HG03103 (cell line): ENCODE measurements at regions not wholly inside any gene's neighbourhood (a gene's known extent, or its start where the extent isn't known, plus 50 kb on each side); places are given as distances from the start of the nearest gene placed in this dataset.

Source experiments
- ATAC-seq: cut with Tn5 transposase; IDR thresholded peaks from one replicate; pipeline ENCODE4 v1.9.1; 2021; ENCODE audit warnings: low read depth; ENCODE audit not compliant: unreplicated experiment

- ATAC-seq = no peak
Observed at GRCh38 chr18:70385474-70385873, 96.6 kb downstream of the SOCS6 start.

- ATAC-seq = no peak
Observed at GRCh38 chr18:70384181-70384790, 95.4 kb downstream of the SOCS6 start.

- no peak for ATAC-seq
Observed at GRCh38 chr18:70382992-70383717, 94.3 kb downstream of the SOCS6 start.

- ATAC-seq = no peak
Observed at GRCh38 chr18:70382017-70382416, 93.2 kb downstream of the SOCS6 start.

GRCh38 chr18:70380915-70381896 is 92.4 kb downstream of the SOCS6 start:
- no peak for ATAC-seq
